ENCODE measurements at regions not wholly inside any gene's neighbourhood (a gene's known extent, or its start where the extent isn't known, plus 50 kb on each side); places are given as distances from the start of the nearest gene placed in this dataset.

GRCh38 chr5:124404796-124405195, 341.6 kb downstream of the ZNF608 start:
- no peak for TF ChIP-seq CTCF (IDR thresholded peaks at IDR 0.05 in 4 of 5, conservative IDR thresholded peaks at IDR 0.05 in 1 of 5)
- TF ChIP-seq POLR2A (IDR thresholded peaks at IDR 0.05), result no peak

Measured in gastrocnemius medialis (tissue), 4 donors.